HG03342 (cell line): ENCODE measurements at regions not wholly inside any gene's neighbourhood (a gene's known extent, or its start where the extent isn't known, plus 50 kb on each side); places are given as distances from the start of the nearest gene placed in this dataset.
"Not testable (repeated sequence)": the region's sequence is repeated elsewhere in the genome, so short reads cannot be mapped to it uniquely, and the experiment has no call there.

ENCODE experiments used
- ATAC-seq: cut with Tn5 transposase; IDR thresholded peaks from one replicate; pipeline ENCODE4 v1.9.1; 2021; ENCODE audit warnings: mild to moderate bottlenecking, moderate library complexity; ENCODE audit not compliant: unreplicated experiment

GRCh38 chr6:16950825-16951495, 150.9 kb upstream of the STMND1 start:
- no peak for ATAC-seq

- ATAC-seq, result no peak
These were observed 151.5 kb upstream of the STMND1 start for GRCh38 chr6:16950302-16950701.

- no peak for ATAC-seq
These were observed 152.1 kb upstream of the STMND1 start for GRCh38 chr6:16949716-16950115.

GRCh38 chr6:16948396-16948795, 153.5 kb upstream of the STMND1 start:
- ATAC-seq, result no peak

- no peak for ATAC-seq
These were observed 154.4 kb upstream of the STMND1 start for GRCh38 chr6:16947375-16948015.

GRCh38 chr6:16944596-16944995, 157.3 kb upstream of the STMND1 start:
- ATAC-seq, result no peak

GRCh38 chr6:16939839-16940238, 162.0 kb upstream of the STMND1 start:
- ATAC-seq, result no peak

- ATAC-seq, result no peak
These were observed 162.5 kb upstream of the STMND1 start for GRCh38 chr6:16939351-16939750.

GRCh38 chr6:16936893-16937292, 165.0 kb upstream of the STMND1 start:
- ATAC-seq, result no peak

- no peak for ATAC-seq
These were observed 167.9 kb upstream of the STMND1 start for GRCh38 chr6:16933961-16934360.

GRCh38 chr6:16933532-16933931, 168.3 kb upstream of the STMND1 start:
- ATAC-seq, result no peak

GRCh38 chr6:16932920-16933319, 168.9 kb upstream of the STMND1 start:
- ATAC-seq, result no peak

- ATAC-seq, result not testable (repeated sequence)
These were observed 169.8 kb upstream of the ATXN1 start for GRCh38 chr6:16931079-16931478.

- ATAC-seq, result no peak
These were observed 169.2 kb upstream of the ATXN1 start for GRCh38 chr6:16930432-16930831.

GRCh38 chr6:16929809-16930208, 168.5 kb upstream of the ATXN1 start:
- no peak for ATAC-seq

GRCh38 chr6:16928387-16928786, 167.1 kb upstream of the ATXN1 start:
- no peak for ATAC-seq

- ATAC-seq, result no peak
These were observed 165.9 kb upstream of the ATXN1 start for GRCh38 chr6:16927205-16927604.

GRCh38 chr6:16925461-16925860, 164.2 kb upstream of the ATXN1 start:
- no peak for ATAC-seq

GRCh38 chr6:16922282-16922681, 161.0 kb upstream of the ATXN1 start:
- ATAC-seq, result no peak

- ATAC-seq, result no peak
These were observed 160.3 kb upstream of the ATXN1 start for GRCh38 chr6:16921399-16922110.

- no peak for ATAC-seq
These were observed 157.3 kb upstream of the ATXN1 start for GRCh38 chr6:16918586-16918985.

GRCh38 chr6:16914184-16914583, 152.9 kb upstream of the ATXN1 start:
- no peak for ATAC-seq
